ENCODE measurements at regions not wholly inside any gene's neighbourhood (a gene's known extent, or its start where the extent isn't known, plus 50 kb on each side); places are given as distances from the start of the nearest gene placed in this dataset.
"Not testable (repeated sequence)": the region's sequence is repeated elsewhere in the genome, so short reads cannot be mapped to it uniquely, and the experiment has no call there.

- TF ChIP-seq REST (IDR thresholded peaks at IDR 0.05; ENCODE audit: low read depth), result no peak
- TF ChIP-seq ZBTB33 (IDR thresholded peaks at IDR 0.05; ENCODE audit: extremely low read depth, insufficient replicate concordance, low read length), result no peak
- TF ChIP-seq TCF7L2 (IDR thresholded peaks at IDR 0.05; ENCODE audit: borderline replicate concordance, extremely low read depth, insufficient read depth, insufficient read length), result peak; percentile 60
- TF ChIP-seq EGR1 (IDR thresholded peaks at IDR 0.05; ENCODE audit: low read depth), result peak; percentile 64
Observed at GRCh38 chr1:181324797-181325616, 158.3 kb upstream of the CACNA1E start (continued).

GRCh38 chr1:181325765-181326164 is 157.6 kb upstream of the CACNA1E start:
- ATAC-seq, POLR2A ChIA-PET: not testable (repeated sequence)

More at GRCh38 chr1:181325765-181326164, 157.6 kb upstream of the CACNA1E start:
- H3K36me3 ChIP-seq (ENCODE audit: control insufficient read depth in 1 of 2, insufficient read depth in 2 of 2, low read length in 2 of 2); H3K9ac ChIP-seq (ENCODE audit: low read length); H4K20me1 ChIP-seq (ENCODE audit: insufficient read depth); BruUV-seq (replicated peaks); H3K9me3 ChIP-seq (ENCODE audit: control insufficient read depth in 1 of 2, insufficient read depth in 1 of 2, low read depth in 1 of 2, low read length in 2 of 2); CTCF ChIA-PET; H3K27ac ChIP-seq (ENCODE audit: low read depth, low read length); H2AFZ ChIP-seq (ENCODE audit: low read depth, low read length, poor library complexity, severe bottlenecking); H3K4me3 ChIP-seq (replicated peaks in 1 of 2; ENCODE audit: low read depth in 1 of 2, low read length in 2 of 2); H3K27me3 ChIP-seq (ENCODE audit: insufficient read depth, low read length); H3K9me2 ChIP-seq (ENCODE audit: insufficient read depth); intact Hi-C loops (cut with micrococcal nuclease); H3K4me2 ChIP-seq (ENCODE audit: low read length); DNase-seq (ENCODE audit: low read depth, low spot score); H3K79me2 ChIP-seq (ENCODE audit: insufficient read depth, low read length): not testable (repeated sequence)
- RAD21 ChIA-PET (ENCODE audit: low non-redundant PET in 1 of 2, low total read pairs in 2 of 2, uncharacterized antibody in 2 of 2, unreplicated experiment in 2 of 2), result interaction anchor here in 1 of 2 experiments (0.5 kb wide), 1 partner anchor 86 kb away, joined by 3 read pairs; no protein-coding TSS in a partner anchor
- peaks cover 7 to 15% of the 10 kb centered on the region in 2 experiments for H3K4me1 ChIP-seq (ENCODE audit: control insufficient read depth in 1 of 2, insufficient read depth in 2 of 2, low read length in 2 of 2)
